ENCODE measurements at regions not wholly inside any gene's neighbourhood (a gene's known extent, or its start where the extent isn't known, plus 50 kb on each side); places are given as distances from the start of the nearest gene placed in this dataset.
A peak's percentile ranks its signal among the peaks of the same experiment; 100 is the strongest.

- DNase-seq (ENCODE audit: low read depth), result no peak
- FAIRE-seq, result no peak
- no peaks in the 10 kb centered on the region for H3K27me3 ChIP-seq (ENCODE audit: control insufficient read depth, insufficient read depth, low read length)
- no peak for TF ChIP-seq CTCF (IDR thresholded peaks at IDR 0.05; ENCODE audit: insufficient read depth, low read length, severe bottlenecking)
- H3K36me3 ChIP-seq (ENCODE audit: control insufficient read depth, insufficient read depth, low read length), result no peaks in the 10 kb centered on the region
- no peak overlapping the region for H3K4me3 ChIP-seq (ENCODE audit: low read depth, low read length)
Measured at GRCh38 chr3:8400911-8401310, 100.7 kb upstream of the LMCD1 start.

GRCh38 chr3:8403996-8404395, 97.6 kb upstream of the LMCD1 start:
- FAIRE-seq, result no peak
- DNase-seq (ENCODE audit: low read depth), result no peak
- Histone ChIP-seq H3K36me3 (ENCODE audit: control insufficient read depth, insufficient read depth, low read length) (no peaks in the 10 kb centered on the region), H3K27me3 (ENCODE audit: control insufficient read depth, insufficient read depth, low read length) (no peaks in the 10 kb centered on the region), H3K4me3 (ENCODE audit: low read depth, low read length) (no peak overlapping the region)
- no peak for TF ChIP-seq CTCF (IDR thresholded peaks at IDR 0.05; ENCODE audit: insufficient read depth, low read length, severe bottlenecking)

- TF ChIP-seq CTCF (IDR thresholded peaks at IDR 0.05; ENCODE audit: insufficient read depth, low read length, severe bottlenecking), result no peak
- no peak for DNase-seq (ENCODE audit: low read depth)
- H3K36me3 ChIP-seq (ENCODE audit: control insufficient read depth, insufficient read depth, low read length), result no peaks in the 10 kb centered on the region
- no peaks in the 10 kb centered on the region for H3K27me3 ChIP-seq (ENCODE audit: control insufficient read depth, insufficient read depth, low read length)
- FAIRE-seq, result no peak
- H3K4me3 ChIP-seq (ENCODE audit: low read depth, low read length), result no peak overlapping the region
Measured at GRCh38 chr3:8405144-8405543, 96.5 kb upstream of the LMCD1 start.

GRCh38 chr3:8406479-8406878, 95.1 kb upstream of the LMCD1 start:
- FAIRE-seq, result no peak
- Histone ChIP-seq H3K4me3 (ENCODE audit: low read depth, low read length) (no peak overlapping the region), H3K36me3 (ENCODE audit: control insufficient read depth, insufficient read depth, low read length) (no peaks in the 10 kb centered on the region), H3K27me3 (ENCODE audit: control insufficient read depth, insufficient read depth, low read length) (no peaks in the 10 kb centered on the region)
- TF ChIP-seq CTCF (IDR thresholded peaks at IDR 0.05; ENCODE audit: insufficient read depth, low read length, severe bottlenecking), result no peak
- no peak for DNase-seq (ENCODE audit: low read depth)

GRCh38 chr3:8413337-8413926, 88.2 kb upstream of the LMCD1 start:
- no peak for TF ChIP-seq CTCF (IDR thresholded peaks at IDR 0.05; ENCODE audit: insufficient read depth, low read length, severe bottlenecking)
- H3K4me3 ChIP-seq (ENCODE audit: low read depth, low read length), result no peak overlapping the region
- no peaks in the 10 kb centered on the region for H3K27me3 ChIP-seq (ENCODE audit: control insufficient read depth, insufficient read depth, low read length)
- FAIRE-seq (peak; percentile 62), DNase-seq (ENCODE audit: low read depth) (no peak)
- no peaks in the 10 kb centered on the region for H3K36me3 ChIP-seq (ENCODE audit: control insufficient read depth, insufficient read depth, low read length)

GRCh38 chr3:8416965-8417364, 84.7 kb upstream of the LMCD1 start:
- Histone ChIP-seq H3K36me3 (ENCODE audit: control insufficient read depth, insufficient read depth, low read length) (no peaks in the 10 kb centered on the region), H3K4me3 (ENCODE audit: low read depth, low read length) (no peak overlapping the region), H3K27me3 (ENCODE audit: control insufficient read depth, insufficient read depth, low read length) (no peaks in the 10 kb centered on the region)
- DNase-seq (ENCODE audit: low read depth) (peak; percentile 44), FAIRE-seq (no peak)
- TF ChIP-seq CTCF (IDR thresholded peaks at IDR 0.05; ENCODE audit: insufficient read depth, low read length, severe bottlenecking), result no peak

Data from bronchial epithelial cell (primary cell).